Gastrocnemius medialis (tissue), 4 donors: ENCODE measurements at regions not wholly inside any gene's neighbourhood (a gene's known extent, or its start where the extent isn't known, plus 50 kb on each side); places are given as distances from the start of the nearest gene placed in this dataset.

Experiments
- ATAC-seq, 2 donors: fragments of 150-250 bp; one replicate each; pipeline ENCODE4 v1.9.1; 2016
- DNase-seq, 2 donors: peaks; one replicate each; pipeline ENCODE4 v3.0.0-alpha.2; 2019
- H3K27ac ChIP-seq, 4 donors: fragments of 200-600 bp; sonication (generic); 1 replicate in 1 of 4; 2 replicates in 3 of 4; pipeline ENCODE4 v1.5.1; 2016 to 2018; ENCODE audit warnings: mild to moderate bottlenecking in 2 of 4, moderate library complexity in 1 of 4
- H3K27me3 ChIP-seq, 3 donors: fragments of 200-600 bp; sonication (generic) in 2 of 3; 1 replicate in 1 of 3; 2 replicates in 2 of 3; pipeline versions ENCODE4 v1.5.1 to v1.6.0; 2016 to 2019; ENCODE audit warnings: mild to moderate bottlenecking in 1 of 3, moderate library complexity in 1 of 3
- H3K36me3 ChIP-seq, 2 donors: fragments of 200-600 bp; sonication (generic) in 1 of 2; one replicate each; pipeline ENCODE4 v1.5.1; 2017 to 2018
- H3K4me1 ChIP-seq, 2 donors: fragments of 200-600 bp; sonication (generic) in 1 of 2; one replicate each; pipeline ENCODE4 v1.5.1; 2016 to 2017; ENCODE audit warnings: mild to moderate bottlenecking in 2 of 2
- H3K4me3 ChIP-seq, 4 donors: fragments of 200-600 bp; sonication (generic) in 3 of 4; 1 replicate in 1 of 4; 2 replicates in 3 of 4; pipeline ENCODE4 v1.5.1; 2016 to 2019; ENCODE audit warnings: mild to moderate bottlenecking in 2 of 4
- H3K9me3 ChIP-seq, 3 donors: fragments of 200-600 bp; sonication (generic) in 2 of 3; 1 replicate in 1 of 3; 2 replicates in 2 of 3; pipeline ENCODE4 v1.5.1; 2016 to 2019
- CTCF ChIP-seq, 5 experiments: fragments of 450-650 bp in 3 of 5; fragments of 200-600 bp in 2 of 5; sonication (generic) in 2 of 5; IDR thresholded peaks in 4 of 5; conservative IDR thresholded peaks in 1 of 5; 1 replicate in 4 of 5; 2 replicates in 1 of 5; pipeline ENCODE4 v1.5.1; 2016 to 2019; ENCODE audit warnings: antibody characterized with exemption in 5 of 5, mild to moderate bottlenecking in 3 of 5, moderate library complexity in 3 of 5
- POLR2A ChIP-seq, 2 donors: fragments of 450-650 bp; IDR thresholded peaks; one replicate each; pipeline ENCODE4 v1.6.1; 2017; ENCODE audit warnings: antibody characterized with exemption in 2 of 2, mild to moderate bottlenecking in 2 of 2, moderate library complexity in 2 of 2
- in situ Hi-C, 4 donors: fragments of 200-750 bp; cut with MboI; loops; one replicate each; pipeline versions ENCODE4 v1.15.0 to v1.8.0; 2017; ENCODE audit warnings: low sequenced_read_pairs in 4 of 4
- intact Hi-C: fragments of 100-400 bp; cut with DNase I; formaldehyde crosslinking; loops from one replicate; pipeline ENCODE4 v1.15.1; 2023; ENCODE audit warnings: low total_unique reads

- peak; percentile 60 to 74 for ATAC-seq
- no peaks in the 10 kb centered on the region for H3K36me3 ChIP-seq
- in situ Hi-C loops: no loop called here
Observed at GRCh38 chr6:159493898-159494585, 199.0 kb downstream of the SOD2 start.

GRCh38 chr6:159493231-159493897, 199.7 kb downstream of the SOD2 start:
- in situ Hi-C loops: no loop called here

More at GRCh38 chr6:159493898-159494585, 199.0 kb downstream of the SOD2 start:
- Histone ChIP-seq H3K4me3 (no peak overlapping the region), H3K4me1 (no peaks in the 10 kb centered on the region), H3K27ac (peak overlapping the region in 2 of 4 donors; percentile 29 to 47), H3K9me3 (no peaks in the 10 kb centered on the region), H3K27me3 (no peaks in the 10 kb centered on the region)
- DNase-seq: no peak
- intact Hi-C loops: no loop called here
- TF ChIP-seq POLR2A (IDR thresholded peaks at IDR 0.05) (no peak), CTCF (IDR thresholded peaks at IDR 0.05 in 4 of 5, conservative IDR thresholded peaks at IDR 0.05 in 1 of 5) (no peak)

GRCh38 chr6:159490298-159490937, 202.6 kb downstream of the SOD2 start:
- TF ChIP-seq POLR2A (IDR thresholded peaks at IDR 0.05): no peak
- no peak for TF ChIP-seq CTCF (IDR thresholded peaks at IDR 0.05 in 4 of 5, conservative IDR thresholded peaks at IDR 0.05 in 1 of 5)
- DNase-seq (peak; percentile 25 to 58), ATAC-seq (peak in 1 of 2 donors; percentile 36)
- H3K36me3 ChIP-seq: no peaks in the 10 kb centered on the region
- intact Hi-C loops (no loop called here), in situ Hi-C loops (no loop called here)
- no peak overlapping the region for H3K4me3 ChIP-seq
- H3K27ac ChIP-seq: no peak overlapping the region
- no peaks in the 10 kb centered on the region for H3K9me3 ChIP-seq
- H3K27me3 ChIP-seq: no peaks in the 10 kb centered on the region
- no peaks in the 10 kb centered on the region for H3K4me1 ChIP-seq

More at GRCh38 chr6:159493231-159493897, 199.7 kb downstream of the SOD2 start:
- no peak overlapping the region for H3K4me3 ChIP-seq
- H3K36me3 ChIP-seq: no peaks in the 10 kb centered on the region
- ATAC-seq (no peak), DNase-seq (no peak)
- no peaks in the 10 kb centered on the region for H3K9me3 ChIP-seq
- intact Hi-C loops: no loop called here
- peak overlapping the region in 2 of 4 donors; percentile 29 to 47 for H3K27ac ChIP-seq
- TF ChIP-seq POLR2A (IDR thresholded peaks at IDR 0.05): no peak
- no peak for TF ChIP-seq CTCF (IDR thresholded peaks at IDR 0.05 in 4 of 5, conservative IDR thresholded peaks at IDR 0.05 in 1 of 5)
- H3K4me1 ChIP-seq: no peaks in the 10 kb centered on the region
- H3K27me3 ChIP-seq: no peaks in the 10 kb centered on the region

GRCh38 chr6:159487636-159488035, 205.4 kb downstream of the SOD2 start:
- in situ Hi-C loops: no loop called here
- H3K36me3 ChIP-seq: no peaks in the 10 kb centered on the region
- DNase-seq: no peak
- TF ChIP-seq POLR2A (IDR thresholded peaks at IDR 0.05): no peak
- no peak for ATAC-seq
- no peak overlapping the region for H3K4me3 ChIP-seq
- H3K9me3 ChIP-seq: no peaks in the 10 kb centered on the region
- no peaks in the 10 kb centered on the region for H3K27me3 ChIP-seq
- H3K27ac ChIP-seq: no peak overlapping the region
- intact Hi-C loops: no loop called here
- H3K4me1 ChIP-seq: no peaks in the 10 kb centered on the region

GRCh38 chr6:159483259-159483658, 209.8 kb downstream of the SOD2 start:
- Histone ChIP-seq H3K27me3 (no peaks in the 10 kb centered on the region), H3K9me3 (no peaks in the 10 kb centered on the region), H3K27ac (no peak overlapping the region), H3K4me3 (no peak overlapping the region), H3K36me3 (no peaks in the 10 kb centered on the region), H3K4me1 (no peaks in the 10 kb centered on the region)
- no peak for ATAC-seq
- DNase-seq: no peak
- no peak for TF ChIP-seq POLR2A (IDR thresholded peaks at IDR 0.05)
- no peak for TF ChIP-seq CTCF (IDR thresholded peaks at IDR 0.05 in 4 of 5, conservative IDR thresholded peaks at IDR 0.05 in 1 of 5)
- in situ Hi-C loops (no loop called here), intact Hi-C loops (no loop called here)
